ENCODE measurements at regions not wholly inside any gene's neighbourhood (a gene's known extent, or its start where the extent isn't known, plus 50 kb on each side); places are given as distances from the start of the nearest gene placed in this dataset.

DNA sequence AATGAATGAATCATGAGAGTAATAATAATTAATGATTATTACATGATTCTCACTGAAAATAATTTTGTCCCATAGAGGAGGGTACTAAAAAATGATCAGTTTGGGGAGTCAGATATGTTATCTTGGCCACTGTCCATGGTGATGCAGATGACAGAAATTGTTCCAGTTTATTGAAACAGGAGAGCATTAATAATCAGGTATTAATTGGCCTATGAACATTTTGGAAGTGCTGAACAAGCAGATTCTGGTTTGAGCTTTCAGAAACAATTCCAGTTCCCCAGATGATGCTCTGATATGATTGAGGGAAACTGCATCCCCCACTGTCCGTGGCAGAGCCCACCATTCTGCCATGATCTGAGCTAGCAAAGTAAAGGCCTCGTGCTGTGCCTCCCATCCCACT is 345.2 kb downstream of the ZSWIM6 start:
- TF ChIP-seq FOXP2 (optimal IDR thresholded peaks at IDR 0.05; ENCODE audit: borderline replicate concordance, extremely low read depth, extremely low read length, insufficient read depth), result no peak
- no peak for TF ChIP-seq TAF1 (IDR thresholded peaks at IDR 0.05; ENCODE audit: borderline replicate concordance, insufficient read depth, low read length)
- TF ChIP-seq, protein P1, sequence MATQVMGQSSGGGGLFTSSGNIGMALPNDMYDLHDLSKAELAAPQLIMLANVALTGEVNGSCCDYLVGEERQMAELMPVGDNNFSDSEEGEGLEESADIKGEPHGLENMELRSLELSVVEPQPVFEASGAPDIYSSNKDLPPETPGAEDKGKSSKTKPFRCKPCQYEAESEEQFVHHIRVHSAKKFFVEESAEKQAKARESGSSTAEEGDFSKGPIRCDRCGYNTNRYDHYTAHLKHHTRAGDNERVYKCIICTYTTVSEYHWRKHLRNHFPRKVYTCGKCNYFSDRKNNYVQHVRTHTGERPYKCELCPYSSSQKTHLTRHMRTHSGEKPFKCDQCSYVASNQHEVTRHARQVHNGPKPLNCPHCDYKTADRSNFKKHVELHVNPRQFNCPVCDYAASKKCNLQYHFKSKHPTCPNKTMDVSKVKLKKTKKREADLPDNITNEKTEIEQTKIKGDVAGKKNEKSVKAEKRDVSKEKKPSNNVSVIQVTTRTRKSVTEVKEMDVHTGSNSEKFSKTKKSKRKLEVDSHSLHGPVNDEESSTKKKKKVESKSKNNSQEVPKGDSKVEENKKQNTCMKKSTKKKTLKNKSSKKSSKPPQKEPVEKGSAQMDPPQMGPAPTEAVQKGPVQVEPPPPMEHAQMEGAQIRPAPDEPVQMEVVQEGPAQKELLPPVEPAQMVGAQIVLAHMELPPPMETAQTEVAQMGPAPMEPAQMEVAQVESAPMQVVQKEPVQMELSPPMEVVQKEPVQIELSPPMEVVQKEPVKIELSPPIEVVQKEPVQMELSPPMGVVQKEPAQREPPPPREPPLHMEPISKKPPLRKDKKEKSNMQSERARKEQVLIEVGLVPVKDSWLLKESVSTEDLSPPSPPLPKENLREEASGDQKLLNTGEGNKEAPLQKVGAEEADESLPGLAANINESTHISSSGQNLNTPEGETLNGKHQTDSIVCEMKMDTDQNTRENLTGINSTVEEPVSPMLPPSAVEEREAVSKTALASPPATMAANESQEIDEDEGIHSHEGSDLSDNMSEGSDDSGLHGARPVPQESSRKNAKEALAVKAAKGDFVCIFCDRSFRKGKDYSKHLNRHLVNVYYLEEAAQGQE (IDR thresholded peaks at IDR 0.05; ENCODE audit: insufficient read depth in 1 of 2, low read depth in 2 of 2, low read length in 2 of 2), result peak in 1 of 2 experiments; percentile 55; a peak in 1 of 4 replicates

Measured in PFSK-1 (cell line).